ENCODE measurements at regions not wholly inside any gene's neighbourhood (a gene's known extent, or its start where the extent isn't known, plus 50 kb on each side); places are given as distances from the start of the nearest gene placed in this dataset.

DNA sequence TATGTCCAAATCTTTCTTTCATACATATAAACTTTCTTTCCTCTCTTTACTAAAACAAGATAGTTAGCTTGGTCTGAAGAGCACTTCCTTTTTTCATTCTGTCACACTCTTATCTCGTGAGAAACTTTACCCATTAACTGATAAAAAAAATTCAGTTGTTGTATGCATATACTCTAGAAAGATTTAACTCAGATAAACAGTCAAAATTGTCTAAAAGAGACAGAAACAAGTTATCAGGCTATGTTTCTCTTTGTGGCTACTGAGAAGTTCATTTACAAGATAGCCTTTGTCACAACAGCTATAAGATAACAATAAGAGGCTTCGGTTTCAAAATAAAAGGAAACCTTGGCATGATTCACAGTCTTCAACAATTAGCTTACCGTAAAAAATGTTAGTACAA lies 235.7 kb upstream of the ATP10A start:
- H3K4me3 Mint-ChIP-seq (ENCODE audit: unreplicated experiment): no peak overlapping the region
- no peak overlapping the region for H3K27ac ChIP-seq (ENCODE audit: low read depth, low read length)
- no peaks in the 10 kb centered on the region for H3K36me3 ChIP-seq (ENCODE audit: insufficient read depth, low read length)
- no peaks in the 10 kb centered on the region for H3K27me3 ChIP-seq (ENCODE audit: insufficient read depth, low read length)
- no peaks in the 10 kb centered on the region for H3K9me3 ChIP-seq (ENCODE audit: insufficient read depth, low read depth, low read length)
- no peak for DNase-seq (ENCODE audit: low read depth)
- H4K20me1 ChIP-seq (ENCODE audit: insufficient read depth, low read length): no peaks in the 10 kb centered on the region
- peaks cover 1% of the 10 kb centered on the region for H3K36me3 Mint-ChIP-seq (ENCODE audit: low read depth, unreplicated experiment)
- no peak overlapping the region for H2AFZ ChIP-seq (ENCODE audit: low read depth, low read length)
- H3K4me3 ChIP-seq (ENCODE audit: insufficient read depth, low read depth, low read length): no peak overlapping the region
- H3K9me3 Mint-ChIP-seq (ENCODE audit: unreplicated experiment): peaks cover 5% of the 10 kb centered on the region
- no peak for FAIRE-seq
- peaks cover 5% of the 10 kb centered on the region for H3K27me3 Mint-ChIP-seq (ENCODE audit: low read depth, unreplicated experiment)
- H3K79me2 ChIP-seq (ENCODE audit: insufficient read depth, low read length): no peaks in the 10 kb centered on the region
- H3K4me1 ChIP-seq (ENCODE audit: insufficient read depth, low read length): no peaks in the 10 kb centered on the region
- no peak overlapping the region for H3K27ac Mint-ChIP-seq (ENCODE audit: unreplicated experiment)
- peaks cover 4% of the 10 kb centered on the region for H3K4me1 Mint-ChIP-seq (ENCODE audit: low read depth, unreplicated experiment)
- TF ChIP-seq EZH2 (IDR thresholded peaks at IDR 0.05; ENCODE audit: insufficient read depth, low read length): no peak
- TF ChIP-seq, protein P1, sequence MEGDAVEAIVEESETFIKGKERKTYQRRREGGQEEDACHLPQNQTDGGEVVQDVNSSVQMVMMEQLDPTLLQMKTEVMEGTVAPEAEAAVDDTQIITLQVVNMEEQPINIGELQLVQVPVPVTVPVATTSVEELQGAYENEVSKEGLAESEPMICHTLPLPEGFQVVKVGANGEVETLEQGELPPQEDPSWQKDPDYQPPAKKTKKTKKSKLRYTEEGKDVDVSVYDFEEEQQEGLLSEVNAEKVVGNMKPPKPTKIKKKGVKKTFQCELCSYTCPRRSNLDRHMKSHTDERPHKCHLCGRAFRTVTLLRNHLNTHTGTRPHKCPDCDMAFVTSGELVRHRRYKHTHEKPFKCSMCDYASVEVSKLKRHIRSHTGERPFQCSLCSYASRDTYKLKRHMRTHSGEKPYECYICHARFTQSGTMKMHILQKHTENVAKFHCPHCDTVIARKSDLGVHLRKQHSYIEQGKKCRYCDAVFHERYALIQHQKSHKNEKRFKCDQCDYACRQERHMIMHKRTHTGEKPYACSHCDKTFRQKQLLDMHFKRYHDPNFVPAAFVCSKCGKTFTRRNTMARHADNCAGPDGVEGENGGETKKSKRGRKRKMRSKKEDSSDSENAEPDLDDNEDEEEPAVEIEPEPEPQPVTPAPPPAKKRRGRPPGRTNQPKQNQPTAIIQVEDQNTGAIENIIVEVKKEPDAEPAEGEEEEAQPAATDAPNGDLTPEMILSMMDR (IDR thresholded peaks at IDR 0.05; ENCODE audit: insufficient read depth, low read depth, low read length): no peak
- no peak overlapping the region for H3K4me2 ChIP-seq (ENCODE audit: low read length)
- no peak overlapping the region for H3K9ac ChIP-seq (ENCODE audit: low read length)

DNA sequence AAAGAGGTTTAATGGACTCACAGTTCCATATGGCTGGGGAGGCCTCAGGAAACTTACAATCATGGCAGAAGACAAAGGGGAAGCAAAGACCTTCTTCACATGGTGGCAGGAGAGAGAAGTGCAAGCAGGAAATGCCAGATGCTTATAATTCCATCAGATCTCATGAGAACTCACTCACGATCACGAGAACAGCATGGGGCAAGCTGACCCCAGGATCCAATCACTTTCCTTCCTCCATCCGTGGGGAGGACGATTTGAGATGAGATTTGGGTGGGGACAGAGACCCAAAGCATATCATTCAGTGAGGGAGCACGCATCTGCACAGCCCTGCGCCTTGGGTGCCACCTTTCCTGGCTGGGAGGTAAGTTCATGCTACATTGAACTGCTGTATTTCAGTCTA lies 234.1 kb upstream of the ATP10A start:
- Mint-ChIP-seq H3K27ac (ENCODE audit: unreplicated experiment) (no peak overlapping the region), H3K4me3 (ENCODE audit: unreplicated experiment) (no peak overlapping the region), H3K4me1 (ENCODE audit: low read depth, unreplicated experiment) (no peaks in the 10 kb centered on the region), H3K36me3 (ENCODE audit: low read depth, unreplicated experiment) (peaks cover 1% of the 10 kb centered on the region), H3K9me3 (ENCODE audit: unreplicated experiment) (peaks cover 5% of the 10 kb centered on the region), H3K27me3 (ENCODE audit: low read depth, unreplicated experiment) (peaks cover 5% of the 10 kb centered on the region)
- Histone ChIP-seq H3K4me1 (ENCODE audit: insufficient read depth, low read length) (no peaks in the 10 kb centered on the region), H3K4me2 (ENCODE audit: low read length) (no peak overlapping the region), H2AFZ (ENCODE audit: low read depth, low read length) (no peak overlapping the region), H3K9ac (ENCODE audit: low read length) (no peak overlapping the region), H3K9me3 (ENCODE audit: insufficient read depth, low read depth, low read length) (no peaks in the 10 kb centered on the region), H3K4me3 (ENCODE audit: insufficient read depth, low read depth, low read length) (no peak overlapping the region), H3K79me2 (ENCODE audit: insufficient read depth, low read length) (no peaks in the 10 kb centered on the region), H3K27ac (ENCODE audit: low read depth, low read length) (no peak overlapping the region), H4K20me1 (ENCODE audit: insufficient read depth, low read length) (no peaks in the 10 kb centered on the region), H3K36me3 (ENCODE audit: insufficient read depth, low read length) (no peaks in the 10 kb centered on the region), H3K27me3 (ENCODE audit: insufficient read depth, low read length) (no peaks in the 10 kb centered on the region)
- DNase-seq (ENCODE audit: low read depth): no peak
- TF ChIP-seq EZH2 (IDR thresholded peaks at IDR 0.05; ENCODE audit: insufficient read depth, low read length): no peak
- TF ChIP-seq, protein P1 (IDR thresholded peaks at IDR 0.05; ENCODE audit: insufficient read depth, low read depth, low read length): no peak
- no peak for FAIRE-seq

DNA sequence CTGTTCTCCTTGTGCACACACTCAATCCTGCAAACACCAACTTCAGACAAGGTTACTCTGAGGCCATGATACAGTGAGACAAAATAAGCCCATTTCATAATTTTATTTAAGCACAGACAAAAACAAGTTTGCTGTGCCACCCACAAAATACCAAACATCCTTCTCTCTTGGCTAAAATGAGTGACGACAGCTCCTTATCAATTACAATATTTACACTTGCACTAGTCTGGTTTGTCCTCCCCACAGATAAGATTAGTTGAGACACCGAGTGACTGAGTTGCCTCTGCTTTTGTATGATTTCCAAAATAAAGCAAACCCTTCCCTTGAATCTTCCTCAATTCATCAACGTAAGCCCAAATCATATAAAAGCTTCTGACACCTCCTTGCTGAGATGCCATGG lies 233.5 kb upstream of the ATP10A start:
- no peak overlapping the region for H3K9ac ChIP-seq (ENCODE audit: low read length)
- H3K4me2 ChIP-seq (ENCODE audit: low read length): no peak overlapping the region
- Mint-ChIP-seq H3K9me3 (ENCODE audit: unreplicated experiment) (peaks cover 5% of the 10 kb centered on the region), H3K4me3 (ENCODE audit: unreplicated experiment) (no peak overlapping the region), H3K36me3 (ENCODE audit: low read depth, unreplicated experiment) (peaks cover 1% of the 10 kb centered on the region), H3K4me1 (ENCODE audit: low read depth, unreplicated experiment) (no peaks in the 10 kb centered on the region), H3K27me3 (ENCODE audit: low read depth, unreplicated experiment) (peaks cover 5% of the 10 kb centered on the region), H3K27ac (ENCODE audit: unreplicated experiment) (no peak overlapping the region)
- DNase-seq (ENCODE audit: low read depth) (no peak), FAIRE-seq (no peak)
- H4K20me1 ChIP-seq (ENCODE audit: insufficient read depth, low read length): no peaks in the 10 kb centered on the region
- no peaks in the 10 kb centered on the region for H3K4me1 ChIP-seq (ENCODE audit: insufficient read depth, low read length)
- H3K79me2 ChIP-seq (ENCODE audit: insufficient read depth, low read length): no peaks in the 10 kb centered on the region
- TF ChIP-seq, protein P1 (IDR thresholded peaks at IDR 0.05; ENCODE audit: insufficient read depth, low read depth, low read length): no peak
- TF ChIP-seq EZH2 (IDR thresholded peaks at IDR 0.05; ENCODE audit: insufficient read depth, low read length): no peak
- no peak overlapping the region for H3K4me3 ChIP-seq (ENCODE audit: insufficient read depth, low read depth, low read length)
- H3K27ac ChIP-seq (ENCODE audit: low read depth, low read length): no peak overlapping the region
- no peak overlapping the region for H2AFZ ChIP-seq (ENCODE audit: low read depth, low read length)
- H3K27me3 ChIP-seq (ENCODE audit: insufficient read depth, low read length): no peaks in the 10 kb centered on the region
- H3K36me3 ChIP-seq (ENCODE audit: insufficient read depth, low read length): no peaks in the 10 kb centered on the region
- H3K9me3 ChIP-seq (ENCODE audit: insufficient read depth, low read depth, low read length): no peaks in the 10 kb centered on the region

All from astrocyte (in vitro differentiated cells and primary cell).